ENCODE measurements at regions not wholly inside any gene's neighbourhood (a gene's known extent, or its start where the extent isn't known, plus 50 kb on each side); places are given as distances from the start of the nearest gene placed in this dataset.

DNA sequence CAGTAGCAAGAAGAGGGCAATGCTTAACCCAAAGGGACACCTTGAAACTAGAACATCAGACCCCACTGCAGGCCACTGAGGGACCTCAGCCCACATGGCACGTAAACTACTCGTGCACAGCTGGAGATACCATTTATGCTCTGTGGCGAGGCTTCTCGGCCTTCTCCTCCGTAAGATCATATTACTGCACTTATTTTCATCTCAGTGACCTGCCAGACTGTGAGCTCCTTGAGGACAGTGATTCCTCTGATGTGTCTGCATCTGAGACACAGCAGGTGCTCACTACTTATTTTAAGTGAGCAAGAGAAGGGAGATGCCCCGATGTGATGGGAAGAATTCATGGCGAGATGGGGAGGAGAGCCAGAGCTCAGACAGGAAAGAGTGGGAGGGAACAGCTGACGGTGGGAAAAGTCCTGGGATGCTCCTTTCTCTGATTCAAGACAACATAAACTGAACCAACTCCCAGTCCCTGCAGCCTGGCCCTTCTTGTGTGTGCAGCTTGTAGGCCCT is 137.6 kb downstream of the RPLP1 start:
- TF ChIP-seq CTCF (optimal IDR thresholded peaks at IDR 0.05 in 1 of 3, IDR thresholded peaks at IDR 0.05 in 1 of 3, conservative IDR thresholded peaks at IDR 0.05 in 1 of 3; ENCODE audit: extremely low read depth in 1 of 3, insufficient read depth in 2 of 3, low read length in 3 of 3), result no peak
- no peak for TF ChIP-seq EZH2 (IDR thresholded peaks at IDR 0.05; ENCODE audit: low read length)

Measured in keratinocyte (primary cell).